G401.6 (cell line): ENCODE measurements at regions not wholly inside any gene's neighbourhood (a gene's known extent, or its start where the extent isn't known, plus 50 kb on each side); places are given as distances from the start of the nearest gene placed in this dataset.

ENCODE experiments used
- FAIRE-seq: peaks from 2 replicates; lab custom pipeline; 2012; peaks lifted over from hg19 to GRCh38; lab: Jason Lieb, UNC

- FAIRE-seq, result no peak
Observed at GRCh38 chr9:12544700-12545099, 148.5 kb upstream of the TYRP1 start.

DNA sequence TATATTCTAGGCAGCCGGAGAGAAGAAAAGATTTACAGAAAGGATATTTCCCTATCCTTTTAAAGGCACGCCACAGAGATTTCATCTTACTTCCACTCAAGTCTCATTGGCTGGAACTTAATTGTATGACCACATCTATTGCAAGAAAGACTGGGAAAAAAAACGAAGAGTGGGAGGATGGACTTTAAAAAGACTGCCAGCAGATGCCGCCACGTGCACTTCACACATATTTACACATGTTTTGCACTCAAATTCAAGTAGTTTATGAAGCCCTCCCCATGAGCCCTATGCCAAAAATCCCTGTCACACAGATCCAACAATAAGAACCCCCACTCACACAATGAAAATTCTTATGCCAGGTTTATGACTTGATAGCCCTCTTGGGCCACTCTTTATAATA lies 138.5 kb upstream of the TYRP1 start:
- no peak for FAIRE-seq

DNA sequence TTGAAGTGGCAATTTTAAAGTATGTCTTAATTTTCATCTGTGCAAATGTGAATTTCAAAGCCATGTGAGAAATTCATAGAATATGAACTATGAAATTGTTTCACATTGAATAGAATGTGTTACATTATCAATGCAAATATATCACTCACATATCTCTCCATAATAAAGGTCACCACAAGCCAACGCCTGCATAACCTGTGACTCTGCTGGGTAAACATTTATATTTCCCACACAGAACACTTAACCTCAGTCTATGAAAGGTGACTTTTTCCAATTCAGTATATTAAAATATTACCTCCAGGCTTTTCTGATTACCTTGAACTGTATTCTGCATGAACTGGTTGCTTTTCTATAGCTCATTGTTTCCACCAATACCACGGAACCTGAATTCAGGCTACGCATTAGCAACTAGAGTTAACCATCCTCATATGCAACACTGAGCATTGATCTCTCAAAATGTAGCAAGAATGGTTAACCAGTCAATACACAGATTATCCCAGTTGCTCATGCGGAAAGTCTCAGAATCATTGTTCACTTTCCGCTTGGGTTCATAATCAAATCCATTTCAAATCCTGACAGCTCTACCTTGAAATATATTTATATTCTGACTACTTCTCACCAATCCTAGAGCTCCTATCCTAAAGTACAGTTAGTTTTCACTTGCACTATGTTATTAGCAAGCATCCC lies 126.6 kb upstream of the TYRP1 start:
- FAIRE-seq, result no peak

DNA sequence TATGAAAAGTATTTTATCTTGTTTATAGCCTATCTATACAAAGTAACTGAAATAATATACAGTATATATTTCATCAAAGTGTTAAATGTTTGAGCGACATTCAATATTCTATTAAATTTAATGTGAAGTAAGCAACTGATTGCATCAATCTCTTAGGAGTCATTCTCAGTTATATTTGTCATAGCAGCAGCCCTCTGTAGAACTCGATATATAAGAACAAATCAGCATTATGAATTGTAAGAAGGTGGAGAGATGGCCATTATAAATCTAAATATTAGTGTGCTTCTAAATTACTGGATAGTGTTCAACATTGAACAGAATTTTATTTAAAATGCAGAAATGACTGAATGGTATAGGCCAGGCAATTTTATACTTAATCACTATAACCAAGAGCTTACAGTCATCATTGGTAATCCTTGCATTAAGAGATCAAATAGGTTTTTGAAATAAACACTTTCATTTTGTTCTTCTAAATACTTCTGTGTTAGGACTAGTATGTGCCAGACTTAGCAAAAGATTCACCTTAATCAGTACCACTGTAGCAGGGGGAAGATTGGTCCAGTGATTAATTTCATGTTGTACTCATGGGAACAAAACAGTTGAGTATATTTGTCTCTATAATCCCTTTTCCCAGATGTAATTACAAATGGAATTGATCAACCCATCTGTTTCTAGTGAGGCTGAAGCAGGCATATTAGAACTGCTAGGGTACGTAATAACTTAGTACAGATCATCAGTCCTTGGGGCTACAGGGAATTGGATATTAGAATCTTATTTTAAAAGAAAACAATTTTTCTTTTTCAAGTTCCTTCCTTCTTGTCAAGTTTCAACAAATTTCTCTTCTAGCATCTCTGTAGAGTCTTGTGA lies 108.3 kb upstream of the TYRP1 start:
- FAIRE-seq, result no peak

- no peak for FAIRE-seq
Observed at GRCh38 chr9:12595400-12595799, 97.8 kb upstream of the TYRP1 start.

DNA sequence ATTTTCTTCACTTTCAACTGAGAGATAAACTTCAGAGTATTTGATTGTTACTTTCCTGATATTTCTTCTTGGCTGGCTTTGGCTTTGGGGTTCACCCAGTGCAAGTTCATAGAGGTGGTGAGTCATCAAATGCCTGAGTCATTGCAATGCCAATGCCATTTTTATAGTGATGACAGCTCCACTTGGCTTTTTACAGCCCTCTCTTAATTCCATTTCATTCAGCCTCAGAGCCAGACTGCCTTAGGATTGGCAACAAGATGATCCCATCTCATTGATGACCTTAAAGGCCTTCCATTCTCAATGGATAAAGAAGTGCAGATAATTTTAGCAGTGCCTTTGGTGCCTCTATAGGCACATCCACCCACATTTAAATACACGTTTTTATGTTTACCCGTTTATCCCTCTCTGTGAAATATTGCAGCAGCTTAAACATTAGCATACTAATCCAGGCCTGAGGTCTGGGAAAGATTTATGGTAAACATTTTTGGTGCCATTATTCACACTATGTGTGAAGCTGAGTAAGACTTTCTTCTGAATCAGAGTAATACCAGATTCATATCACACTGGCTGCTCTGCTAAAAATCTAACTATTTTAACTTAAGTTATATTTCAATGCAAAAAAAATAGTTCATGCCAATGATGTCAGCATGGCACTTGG lies 88.9 kb upstream of the TYRP1 start:
- no peak for FAIRE-seq

DNA sequence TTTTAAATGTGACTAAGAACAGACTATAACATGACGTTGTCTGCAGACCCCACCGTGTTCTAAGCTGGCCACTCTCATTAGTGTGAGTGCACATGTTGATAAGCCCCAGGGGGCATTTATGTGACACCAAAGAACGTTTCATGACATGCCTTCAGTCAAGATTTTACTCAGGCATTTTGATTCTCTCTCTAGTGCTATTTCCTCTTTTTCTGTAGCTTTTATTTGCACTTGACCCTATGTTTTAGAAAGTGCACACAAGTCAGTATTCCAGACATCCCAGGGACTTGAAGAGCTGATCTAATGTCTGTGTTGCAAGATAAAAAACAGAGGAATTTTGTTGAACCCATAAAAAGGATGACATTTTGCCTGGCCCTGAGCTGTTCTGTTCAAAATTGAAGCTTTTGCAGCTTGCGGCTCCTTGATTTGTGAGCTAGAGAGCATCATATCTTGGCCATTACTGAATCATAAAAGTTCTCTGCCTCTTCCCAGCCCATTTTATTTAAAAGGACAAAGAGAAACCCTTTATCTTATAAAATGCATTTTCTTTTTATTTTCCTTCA lies 80.9 kb upstream of the TYRP1 start:
- no peak for FAIRE-seq

- no peak for FAIRE-seq
Observed at GRCh38 chr9:12613071-12613470, 80.1 kb upstream of the TYRP1 start.

- no peak for FAIRE-seq
Observed at GRCh38 chr9:12614488-12614887, 78.7 kb upstream of the TYRP1 start.

- no peak for FAIRE-seq
Observed at GRCh38 chr9:12618956-12619355, 74.2 kb upstream of the TYRP1 start.

- no peak for FAIRE-seq
Observed at GRCh38 chr9:12625844-12626243, 67.3 kb upstream of the TYRP1 start.

DNA sequence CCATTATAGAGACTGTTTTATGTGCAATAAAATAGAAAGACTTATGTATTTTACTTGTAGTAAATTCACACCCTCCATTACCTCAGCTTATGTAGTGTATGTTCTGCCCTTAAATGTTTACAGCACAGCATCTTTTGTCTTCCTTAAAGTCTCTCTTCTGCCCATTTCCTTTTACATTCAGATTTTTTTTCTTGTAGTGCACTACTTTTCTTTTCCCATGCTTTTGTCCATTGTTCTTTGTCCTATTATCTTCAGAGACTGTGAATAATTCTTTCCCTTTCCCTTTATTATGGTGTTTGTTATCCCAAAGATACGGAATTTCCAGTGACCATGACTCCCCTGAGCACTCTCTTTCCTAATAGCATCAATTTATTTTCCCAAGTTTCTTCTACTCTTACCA lies 66.1 kb upstream of the TYRP1 start:
- no peak for FAIRE-seq

- FAIRE-seq, result no peak
Observed at GRCh38 chr9:12628546-12628945, 64.6 kb upstream of the TYRP1 start.

DNA sequence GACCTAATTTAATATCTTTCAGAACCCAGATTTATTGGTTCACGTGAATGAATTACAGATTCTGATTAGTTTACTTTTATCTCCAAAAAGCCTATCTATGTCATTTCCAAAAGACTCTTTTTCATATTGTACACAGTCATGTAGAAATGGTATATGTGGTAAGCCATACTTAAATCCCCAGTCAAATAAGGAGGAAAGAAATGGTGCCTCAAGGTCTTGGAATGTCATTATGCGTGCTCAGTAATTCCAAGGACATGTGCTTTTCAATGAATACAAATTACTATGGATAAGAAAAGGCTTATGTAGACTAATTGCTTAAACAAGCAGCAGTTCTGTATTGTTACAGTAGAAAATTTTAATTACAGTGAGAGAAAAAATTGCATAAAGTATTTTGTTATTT lies 64.1 kb upstream of the TYRP1 start:
- no peak for FAIRE-seq

- no peak for FAIRE-seq
Observed at GRCh38 chr9:12631866-12632265, 61.3 kb upstream of the TYRP1 start.

- FAIRE-seq, result no peak
Observed at GRCh38 chr9:12633016-12633765, 60.0 kb upstream of the TYRP1 start.

DNA sequence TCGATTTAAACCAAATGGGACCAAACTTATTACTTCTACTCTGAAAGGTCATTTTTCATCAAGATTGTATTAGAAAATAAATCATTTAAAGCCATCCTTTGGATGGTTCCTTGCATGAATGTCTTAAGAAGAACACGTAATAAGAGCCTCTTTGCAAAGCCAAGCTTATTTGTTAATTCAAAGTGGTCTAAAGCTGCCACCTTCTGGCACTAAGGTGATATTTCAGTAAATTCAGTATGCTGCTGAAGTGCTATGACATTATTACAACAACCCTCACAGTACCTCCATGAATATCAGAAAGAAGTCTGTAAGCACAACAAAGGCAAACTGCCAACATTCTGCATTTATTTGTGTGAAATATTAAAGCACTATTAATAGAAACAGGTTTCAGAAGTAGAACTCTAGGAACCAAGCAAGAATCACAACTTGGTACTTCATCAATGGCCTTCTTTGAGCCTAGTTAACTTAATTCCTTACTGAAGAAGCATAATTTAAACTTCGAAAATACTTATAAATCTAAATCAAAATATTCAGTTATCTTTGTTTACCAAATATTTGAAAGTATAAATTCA lies 53.1 kb upstream of the TYRP1 start:
- FAIRE-seq, result no peak

GRCh38 chr9:12640866-12641636 lies 52.1 kb upstream of the TYRP1 start:
- FAIRE-seq, result no peak
